ENCODE measurements at regions not wholly inside any gene's neighbourhood (a gene's known extent, or its start where the extent isn't known, plus 50 kb on each side); places are given as distances from the start of the nearest gene placed in this dataset.

- peak; percentile 5 for DNase-seq
Observed at GRCh38 chr16:5615868-5616642, 518.5 kb upstream of the EEF2KMT start.

GRCh38 chr16:5607169-5607568, 509.6 kb upstream of the EEF2KMT start:
- no peak for DNase-seq

GRCh38 chr16:5605404-5605803, 507.8 kb upstream of the EEF2KMT start:
- DNase-seq, result no peak

GRCh38 chr16:5604770-5605169, 507.2 kb upstream of the EEF2KMT start:
- no peak for DNase-seq

GRCh38 chr16:5603836-5604235, 506.2 kb upstream of the EEF2KMT start:
- DNase-seq, result no peak

GRCh38 chr16:5601957-5602356, 504.4 kb upstream of the EEF2KMT start:
- no peak for DNase-seq

GRCh38 chr16:5598793-5599192, 501.2 kb upstream of the EEF2KMT start:
- no peak for DNase-seq

GRCh38 chr16:5595849-5596248, 498.3 kb upstream of the EEF2KMT start:
- DNase-seq, result no peak

GRCh38 chr16:5590416-5590815, 492.8 kb upstream of the EEF2KMT start:
- no peak for DNase-seq

GRCh38 chr16:5589812-5590373, 492.3 kb upstream of the EEF2KMT start:
- no peak for DNase-seq

GRCh38 chr16:5584109-5584508, 486.5 kb upstream of the EEF2KMT start:
- no peak for DNase-seq

GRCh38 chr16:5582529-5582928, 484.9 kb upstream of the EEF2KMT start:
- no peak for DNase-seq

- no peak for DNase-seq
Observed at GRCh38 chr16:5581908-5582307, 484.3 kb upstream of the EEF2KMT start.

GRCh38 chr16:5581428-5581827, 483.8 kb upstream of the EEF2KMT start:
- no peak for DNase-seq

GRCh38 chr16:5580772-5581171, 483.2 kb upstream of the EEF2KMT start:
- no peak for DNase-seq

GRCh38 chr16:5580296-5580695, 482.7 kb upstream of the EEF2KMT start:
- DNase-seq, result no peak

GRCh38 chr16:5578980-5579379, 481.4 kb upstream of the EEF2KMT start:
- no peak for DNase-seq

GRCh38 chr16:5577463-5577862, 479.9 kb upstream of the EEF2KMT start:
- no peak for DNase-seq

GRCh38 chr16:5575646-5576245, 478.2 kb upstream of the EEF2KMT start:
- DNase-seq, result no peak

GRCh38 chr16:5575121-5575520, 477.5 kb upstream of the EEF2KMT start:
- DNase-seq, result no peak

GRCh38 chr16:5572056-5572455, 474.5 kb upstream of the EEF2KMT start:
- no peak for DNase-seq

GRCh38 chr16:5571446-5571845, 473.9 kb upstream of the EEF2KMT start:
- DNase-seq, result no peak

- DNase-seq, result no peak
Observed at GRCh38 chr16:5561800-5562199, 464.2 kb upstream of the EEF2KMT start.

GRCh38 chr16:5560084-5560483, 462.5 kb upstream of the EEF2KMT start:
- no peak for DNase-seq

Data from stimulated activated CD4-positive, alpha-beta T cell treated with anti-CD3 and anti-CD28 coated beads, Interleukin-4, amount 100 ng/mL, for 24 hours (primary cell).